Activated T-cell treated with anti-CD3 and anti-CD28 coated beads, Interleukin-2, amount 50 U/mL, for 72 hours (primary cell): ENCODE measurements at regions not wholly inside any gene's neighbourhood (a gene's known extent, or its start where the extent isn't known, plus 50 kb on each side); places are given as distances from the start of the nearest gene placed in this dataset.
"Not testable (repeated sequence)": the region's sequence is repeated elsewhere in the genome, so short reads cannot be mapped to it uniquely, and the experiment has no call there.

Source experiments
- ATAC-seq, 2 donors: fragments of 150-1000 bp; cut with Tn5 transposase; replicated peaks in 1 of 2; 2 replicates each; pipeline ENCODE4 v1.10.0; 2021; ENCODE audit warnings: moderate library complexity in 2 of 2, mild to moderate bottlenecking in 1 of 2
- DNase-seq, 2 donors: peaks; one replicate each; pipeline ENCODE4 v3.0.0; 2021 to 2022; ENCODE audit warnings: mixed read lengths in 1 of 2
- H3K27ac Mint-ChIP-seq: one replicate; pipeline ENCODE4 v1.8.0; 2022; ENCODE audit warnings: mild to moderate bottlenecking, moderate library complexity, mixed read lengths
- H3K27me3 Mint-ChIP-seq: one replicate; pipeline ENCODE4 v1.8.0; 2022; ENCODE audit warnings: low read depth, mixed read lengths
- H3K36me3 Mint-ChIP-seq, 2 donors: one replicate each; pipeline ENCODE4 v1.8.0; 2022; ENCODE audit warnings: mixed read lengths in 2 of 2, mild to moderate bottlenecking in 1 of 2; ENCODE audit not compliant: insufficient read depth in 2 of 2
- H3K4me1 Mint-ChIP-seq: one replicate; pipeline ENCODE4 v1.8.0; 2022; ENCODE audit warnings: low read depth, mixed read lengths
- H3K4me3 Mint-ChIP-seq, 2 donors: one replicate each; pipeline ENCODE4 v1.8.0; 2022; ENCODE audit warnings: mild to moderate bottlenecking in 2 of 2, mixed read lengths in 2 of 2, moderate library complexity in 2 of 2
- H3K9me3 Mint-ChIP-seq, 2 donors: one replicate each; pipeline ENCODE4 v1.8.0; 2022; ENCODE audit warnings: mixed read lengths in 2 of 2

DNA sequence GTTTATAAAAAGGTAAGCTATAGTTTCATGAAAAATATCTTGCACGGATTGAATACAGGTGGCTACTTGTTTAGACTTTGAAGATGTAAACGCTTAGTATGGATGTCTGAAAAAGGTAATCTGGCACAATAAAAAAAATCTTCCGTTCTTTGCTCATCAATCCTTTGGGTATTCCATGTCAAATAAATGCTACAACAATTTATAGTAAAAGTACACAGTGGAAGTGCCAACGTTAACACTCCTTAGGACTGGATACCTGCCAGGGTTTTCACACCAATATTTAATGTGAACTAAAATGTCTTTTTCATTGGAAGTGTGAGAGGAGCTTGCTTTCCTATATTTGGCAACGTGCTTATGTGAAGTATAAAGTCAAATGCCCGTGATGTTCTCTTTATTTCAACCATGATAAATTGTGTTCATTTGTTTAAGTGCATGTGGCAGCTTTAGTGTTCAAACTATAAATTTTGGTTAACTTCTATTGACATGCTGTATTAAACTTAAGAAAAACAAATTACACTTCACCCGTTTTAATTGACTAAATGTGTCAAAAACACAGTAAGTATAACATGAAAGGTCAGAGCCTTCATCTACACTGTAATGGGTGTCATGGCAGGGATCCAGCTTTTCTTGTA is 121.7 kb upstream of the HAND2 start:
- no peak overlapping the region for H3K4me3 Mint-ChIP-seq
- DNase-seq (no peak), ATAC-seq (no peak)
- H3K36me3 Mint-ChIP-seq = no peaks in the 10 kb centered on the region
- H3K27ac Mint-ChIP-seq = no peak overlapping the region
- H3K4me1 Mint-ChIP-seq = no peaks in the 10 kb centered on the region
- H3K9me3 Mint-ChIP-seq = no peaks in the 10 kb centered on the region
- peaks cover 5% of the 10 kb centered on the region for H3K27me3 Mint-ChIP-seq

DNA sequence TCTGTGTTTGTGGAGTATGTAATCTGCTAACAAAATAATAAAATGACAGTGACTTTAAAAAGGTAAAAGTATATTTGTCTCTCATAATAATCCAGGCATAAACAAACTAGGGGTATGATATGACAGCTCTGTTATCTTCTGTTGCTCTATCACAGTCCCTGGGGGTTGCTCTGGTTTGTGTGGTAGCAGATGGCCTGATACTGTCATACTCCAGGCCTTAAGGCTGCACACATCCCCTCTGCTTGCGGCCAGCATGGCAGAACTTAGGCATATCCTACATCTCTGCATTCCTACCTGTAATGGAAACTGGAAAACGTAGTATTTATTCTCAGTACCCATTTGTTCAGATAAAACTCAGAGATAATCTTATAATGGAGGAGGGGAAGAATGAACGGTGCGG is 117.9 kb upstream of the HAND2 start:
- Mint-ChIP-seq H3K36me3 (no peaks in the 10 kb centered on the region), H3K4me3 (no peak overlapping the region), H3K27me3 (no peaks in the 10 kb centered on the region), H3K9me3 (no peaks in the 10 kb centered on the region), H3K4me1 (no peaks in the 10 kb centered on the region), H3K27ac (no peak overlapping the region)
- no peak for DNase-seq
- no peak for ATAC-seq

DNA sequence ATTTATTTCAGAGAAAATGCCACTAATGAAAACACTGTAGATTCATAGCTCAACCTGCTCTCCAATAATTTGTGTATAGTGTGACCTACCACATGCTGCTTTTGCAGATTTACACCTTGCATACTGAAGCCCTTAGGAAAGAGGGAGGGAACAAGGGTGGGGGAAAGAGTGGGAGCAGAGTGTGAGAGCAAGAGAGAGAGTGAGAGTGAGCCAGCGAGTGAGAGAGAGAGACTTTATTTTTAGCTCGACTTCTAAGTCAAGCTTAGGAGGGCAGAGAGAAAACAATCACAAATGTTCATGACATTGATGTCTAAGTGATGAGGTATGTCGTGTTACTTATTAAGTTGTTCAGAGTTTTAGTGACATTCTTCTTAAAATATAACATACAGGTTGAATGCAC is 112.5 kb upstream of the HAND2 start:
- Mint-ChIP-seq H3K36me3 (peaks cover 0 to 3% of the 10 kb centered on the region in 2 donors), H3K9me3 (peaks cover under 1 to 1% of the 10 kb centered on the region in 2 donors), H3K27me3 (no peaks in the 10 kb centered on the region), H3K4me1 (no peaks in the 10 kb centered on the region), H3K27ac (no peak overlapping the region), H3K4me3 (no peak overlapping the region)
- ATAC-seq = no peak
- DNase-seq = no peak

DNA sequence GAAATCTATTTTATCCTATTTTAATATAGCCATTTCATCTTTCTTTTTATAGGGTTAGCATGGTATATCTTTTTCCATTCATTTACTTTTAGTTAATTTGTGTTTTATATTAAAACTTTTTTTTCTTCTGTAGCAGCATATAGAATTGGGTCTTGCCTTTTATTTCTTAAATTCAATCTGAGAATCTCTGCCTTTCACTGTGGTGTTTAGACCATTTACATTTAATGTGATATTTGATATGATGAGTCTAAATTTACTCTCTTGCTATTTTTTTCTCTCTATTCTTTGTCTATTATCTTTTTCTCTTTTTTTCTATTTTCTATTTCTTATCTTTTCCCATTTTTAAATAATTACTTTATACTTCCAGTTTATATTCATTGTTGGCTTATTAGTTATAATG is 105.4 kb upstream of the HAND2 start:
- DNase-seq (no peak), ATAC-seq (no peak)
- H3K9me3 Mint-ChIP-seq = peaks cover 4 to 12% of the 10 kb centered on the region in 2 donors
- no peak overlapping the region for H3K27ac Mint-ChIP-seq
- no peak overlapping the region for H3K4me3 Mint-ChIP-seq
- H3K4me1 Mint-ChIP-seq = no peaks in the 10 kb centered on the region
- no peaks in the 10 kb centered on the region for H3K27me3 Mint-ChIP-seq
- peaks cover 1 to 2% of the 10 kb centered on the region in 2 donors for H3K36me3 Mint-ChIP-seq

DNA sequence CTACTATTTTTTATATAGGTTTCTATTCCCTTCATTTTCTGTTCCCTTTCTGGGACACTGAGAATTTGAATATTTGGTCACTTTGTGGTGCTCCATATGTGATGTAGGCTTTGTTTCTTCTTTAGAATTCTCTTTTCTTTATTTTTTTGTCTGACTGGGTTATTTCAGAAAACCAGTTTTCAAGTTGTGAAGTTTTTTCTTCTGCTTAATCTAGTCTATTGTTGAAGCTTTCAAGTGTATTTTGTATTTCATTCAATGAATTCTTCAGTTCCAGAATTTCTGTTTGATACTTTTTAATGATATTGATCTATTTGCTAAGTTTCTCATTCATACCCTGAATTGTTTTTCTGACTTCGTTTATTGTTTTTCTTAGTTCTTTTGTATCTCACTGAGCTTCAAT is 96.2 kb upstream of the HAND2 start:
- no peak overlapping the region for H3K27ac Mint-ChIP-seq
- no peaks in the 10 kb centered on the region for H3K27me3 Mint-ChIP-seq
- H3K4me3 Mint-ChIP-seq = no peak overlapping the region
- H3K4me1 Mint-ChIP-seq = no peaks in the 10 kb centered on the region
- DNase-seq = no peak
- H3K9me3 Mint-ChIP-seq = peaks cover 15 to 21% of the 10 kb centered on the region in 2 donors
- peaks cover 7 to 8% of the 10 kb centered on the region in 2 donors for H3K36me3 Mint-ChIP-seq
- ATAC-seq = no peak

DNA sequence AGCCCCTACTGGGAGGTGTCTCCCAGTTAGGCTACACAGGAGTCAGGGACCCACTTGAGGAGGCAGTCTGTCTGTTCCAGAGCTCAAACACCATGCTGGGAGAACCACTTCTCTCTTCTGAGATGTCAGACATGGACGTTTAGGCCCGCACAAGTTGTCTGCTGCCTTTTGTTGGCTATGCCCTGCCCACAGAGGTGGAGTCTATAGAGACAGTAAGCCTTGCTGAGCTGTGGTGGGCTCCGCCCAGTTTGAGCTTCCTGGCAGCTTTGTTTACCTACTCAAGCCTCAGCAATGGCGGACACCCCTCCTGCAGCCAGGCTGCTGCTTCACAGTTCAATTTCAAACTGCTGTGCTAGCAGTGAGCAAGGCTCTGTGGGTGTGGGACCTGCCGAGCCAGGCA is 88.6 kb upstream of the HAND2 start:
- DNase-seq, ATAC-seq, H3K27me3 Mint-ChIP-seq, H3K27ac Mint-ChIP-seq, H3K4me3 Mint-ChIP-seq, H3K4me1 Mint-ChIP-seq: not testable (repeated sequence)
- Mint-ChIP-seq H3K36me3 (peaks cover 4 to 12% of the 10 kb centered on the region in 2 donors), H3K9me3 (peaks cover 14 to 21% of the 10 kb centered on the region in 2 donors)

DNA sequence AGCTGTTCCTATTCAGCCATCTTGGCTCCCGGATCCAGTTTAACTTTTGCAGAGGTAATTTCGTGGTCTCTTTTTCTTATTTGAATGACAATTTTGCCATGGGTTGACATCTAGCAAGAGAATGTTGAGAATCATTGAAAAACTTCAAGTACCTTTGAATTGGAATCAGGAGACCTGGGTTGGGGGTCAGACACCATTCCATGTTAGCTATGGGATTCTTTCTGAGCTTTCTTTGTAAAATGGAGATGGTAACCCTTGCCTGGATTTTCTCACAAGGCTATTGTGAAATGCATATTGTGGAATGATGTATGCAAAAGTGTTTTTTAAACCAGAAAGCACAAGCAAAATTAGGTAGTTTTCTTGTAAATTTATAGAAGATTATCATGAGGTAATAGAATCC is 79.1 kb upstream of the HAND2 start:
- no peak for ATAC-seq
- no peaks in the 10 kb centered on the region for H3K4me1 Mint-ChIP-seq
- H3K27me3 Mint-ChIP-seq = no peaks in the 10 kb centered on the region
- DNase-seq = no peak
- no peak overlapping the region for H3K4me3 Mint-ChIP-seq
- peaks cover 7 to 8% of the 10 kb centered on the region in 2 donors for H3K9me3 Mint-ChIP-seq
- H3K36me3 Mint-ChIP-seq = peaks cover 0 to 1% of the 10 kb centered on the region in 2 donors
- no peak overlapping the region for H3K27ac Mint-ChIP-seq

DNA sequence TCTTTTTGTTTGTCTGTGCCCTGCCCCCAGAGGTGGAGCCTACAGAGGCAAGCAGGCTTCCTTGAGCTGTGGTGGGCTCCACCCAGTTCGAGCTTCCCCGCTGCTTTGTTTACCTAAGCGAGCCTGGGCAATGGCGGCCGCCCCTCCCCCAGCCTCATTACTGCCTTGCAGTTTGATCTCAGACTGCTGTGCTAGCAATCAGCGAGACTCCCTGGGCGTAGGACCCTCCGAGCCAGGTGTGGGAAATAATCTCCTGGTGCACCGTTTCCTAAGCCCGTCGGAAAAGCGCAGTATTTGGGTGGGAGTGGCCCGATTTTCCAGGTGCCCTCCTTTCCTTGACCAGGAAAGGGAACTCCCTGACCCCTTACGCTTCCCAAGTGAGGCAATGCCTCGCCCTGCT is 78.6 kb upstream of the HAND2 start:
- H3K27ac Mint-ChIP-seq, DNase-seq, H3K36me3 Mint-ChIP-seq, ATAC-seq, H3K9me3 Mint-ChIP-seq, H3K4me1 Mint-ChIP-seq, H3K4me3 Mint-ChIP-seq, H3K27me3 Mint-ChIP-seq: not testable (repeated sequence)

DNA sequence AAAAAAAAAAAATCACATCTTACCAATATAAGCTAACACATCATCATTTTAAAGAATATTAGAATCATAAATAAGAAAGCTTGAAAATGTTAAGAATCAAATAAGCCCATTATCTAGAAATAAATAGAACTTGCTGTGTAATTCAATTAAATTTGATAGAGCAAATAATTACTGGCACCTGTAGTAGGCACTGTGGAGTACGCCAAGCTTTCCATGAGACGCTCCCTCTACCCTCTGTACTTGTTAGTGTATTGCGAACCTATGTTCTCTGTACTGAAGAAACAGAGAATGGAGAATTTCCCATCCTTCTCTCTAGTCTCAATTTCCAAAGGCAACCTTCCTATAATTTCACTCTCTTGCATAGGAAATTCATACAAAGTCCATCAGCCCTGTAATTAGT is 61.7 kb upstream of the HAND2 start:
- DNase-seq (no peak), ATAC-seq (no peak)
- Mint-ChIP-seq H3K9me3 (no peaks in the 10 kb centered on the region), H3K27ac (no peak overlapping the region), H3K36me3 (no peaks in the 10 kb centered on the region), H3K4me3 (no peak overlapping the region), H3K4me1 (no peaks in the 10 kb centered on the region), H3K27me3 (no peaks in the 10 kb centered on the region)

DNA sequence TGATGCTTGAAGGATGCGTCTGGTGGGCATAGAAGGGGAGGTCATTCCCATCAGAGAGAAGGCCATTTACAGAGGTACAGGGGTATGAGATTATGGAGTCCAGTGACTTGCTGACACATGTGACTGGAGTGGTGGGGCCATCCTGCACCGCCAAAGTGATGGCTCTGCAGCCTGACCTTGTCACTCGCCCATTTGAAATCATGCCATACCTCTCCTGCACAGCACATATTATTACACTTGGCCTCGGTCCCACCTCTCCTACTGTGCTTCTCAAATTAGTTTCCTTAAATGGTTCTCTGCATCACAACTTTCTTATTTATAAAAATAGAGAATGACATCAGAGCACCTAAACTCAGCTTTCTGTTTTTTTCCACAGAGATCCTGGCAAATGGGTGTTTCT is 60.7 kb upstream of the HAND2 start:
- DNase-seq (no peak), ATAC-seq (no peak)
- Mint-ChIP-seq H3K27ac (no peak overlapping the region), H3K36me3 (no peaks in the 10 kb centered on the region), H3K4me3 (no peak overlapping the region), H3K4me1 (no peaks in the 10 kb centered on the region), H3K27me3 (no peaks in the 10 kb centered on the region), H3K9me3 (no peaks in the 10 kb centered on the region)

DNA sequence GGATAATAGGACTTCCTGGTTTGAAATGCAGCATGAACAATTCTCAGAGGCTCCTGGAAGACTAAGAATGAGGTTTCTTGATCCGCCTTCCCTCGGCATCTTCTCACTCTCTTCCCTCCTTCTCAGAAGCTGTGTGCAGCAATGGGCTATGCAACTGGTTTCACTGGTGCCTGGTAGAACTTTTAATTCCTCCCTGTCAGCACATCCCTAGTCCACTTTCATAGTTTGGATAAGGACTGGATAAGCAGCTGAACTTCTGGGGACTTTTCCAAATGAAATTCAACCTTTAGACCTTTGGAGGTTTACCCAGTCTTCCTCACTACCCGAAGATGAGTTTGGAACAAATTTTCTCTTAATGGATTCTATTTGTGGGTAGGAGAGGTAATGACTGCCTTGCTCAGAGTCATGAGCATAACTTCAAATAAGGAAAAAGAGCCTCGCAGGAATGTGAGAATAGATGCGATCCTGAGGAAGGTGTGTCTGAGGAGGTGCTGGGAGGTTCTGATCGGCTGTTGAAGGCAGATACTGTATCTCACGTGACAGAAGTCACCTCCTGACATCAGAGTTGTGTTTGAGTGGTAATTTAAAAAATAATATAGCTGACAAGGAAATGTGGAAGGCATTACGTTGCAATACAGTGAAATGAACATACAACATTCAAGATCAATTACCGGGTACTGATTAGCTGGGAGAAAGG is 56.0 kb upstream of the HAND2 start:
- Mint-ChIP-seq H3K9me3 (no peaks in the 10 kb centered on the region), H3K4me3 (no peak overlapping the region), H3K36me3 (no peaks in the 10 kb centered on the region), H3K4me1 (no peaks in the 10 kb centered on the region), H3K27ac (no peak overlapping the region), H3K27me3 (peaks cover 6% of the 10 kb centered on the region)
- DNase-seq (no peak), ATAC-seq (no peak)

DNA sequence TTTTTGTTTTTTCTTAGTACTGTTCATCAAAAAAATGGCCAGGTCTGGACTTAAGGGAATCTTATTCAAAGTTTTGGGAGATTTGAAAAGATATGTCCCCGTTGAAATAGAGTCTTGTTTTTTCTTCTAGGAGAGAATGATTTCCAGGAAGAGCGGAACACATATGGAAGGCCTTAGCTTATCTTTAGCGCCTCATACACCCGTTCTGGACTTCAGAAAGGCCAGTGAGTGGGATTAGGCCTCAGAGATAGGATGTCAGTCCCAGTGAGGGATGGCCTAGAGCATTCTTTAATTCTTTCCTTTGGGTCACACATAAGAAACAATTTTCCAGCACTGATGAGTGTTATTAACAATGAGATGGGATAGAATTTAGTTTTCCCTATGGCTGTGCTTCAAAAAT is 54.5 kb upstream of the HAND2 start:
- Mint-ChIP-seq H3K27me3 (peaks cover 7% of the 10 kb centered on the region), H3K27ac (no peak overlapping the region), H3K9me3 (no peaks in the 10 kb centered on the region), H3K4me3 (no peak overlapping the region), H3K36me3 (no peaks in the 10 kb centered on the region), H3K4me1 (no peaks in the 10 kb centered on the region)
- no peak for ATAC-seq
- DNase-seq = no peak
